Astrocyte of the spinal cord (primary cell): ENCODE measurements at regions not wholly inside any gene's neighbourhood (a gene's known extent, or its start where the extent isn't known, plus 50 kb on each side); places are given as distances from the start of the nearest gene placed in this dataset.
"Not testable (repeated sequence)": the region's sequence is repeated elsewhere in the genome, so short reads cannot be mapped to it uniquely, and the experiment has no call there.

Source experiments
- DNase-seq: peaks from one replicate; pipeline ENCODE4 v3.0.0; 2011; ENCODE audit warnings: low read depth, low spot score
- H3K4me3 ChIP-seq: 2 replicates; pipeline ENCODE4 v1.5.1; 2011; ENCODE audit warnings: low read depth, mild to moderate bottlenecking, low read length, moderate library complexity
- CTCF ChIP-seq: IDR thresholded peaks from 2 replicates; pipeline ENCODE4 v1.5.1; 2012; ENCODE audit warnings: low read depth, mild to moderate bottlenecking, low read length, inconsistent platforms
- in situ Hi-C: cut with HindIII; loops from 2 replicates; pipeline ENCODE4 v1.10.0; 2017; ENCODE audit warnings: low sequenced_read_pairs

DNA sequence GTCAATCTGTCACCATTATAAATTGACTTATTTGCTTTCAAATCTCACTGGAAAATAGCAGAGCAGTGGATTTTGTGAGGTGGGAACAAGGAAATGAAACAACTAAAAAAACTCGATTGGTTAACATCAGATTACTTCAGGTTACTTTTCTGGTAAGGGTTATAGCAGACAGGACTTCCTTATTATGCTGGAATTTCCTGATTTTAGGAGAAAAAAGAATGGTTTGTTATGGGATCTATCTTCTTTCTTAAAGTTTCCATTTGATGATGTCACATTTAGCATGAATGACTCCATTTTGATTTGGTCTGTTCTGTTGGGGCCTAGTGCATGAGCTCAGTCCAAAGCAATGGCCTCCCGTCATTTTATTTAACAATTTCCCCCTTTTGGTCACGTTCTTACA, 210.6 kb downstream of the KCNJ2 start:
- no peak for DNase-seq
- TF ChIP-seq CTCF, result no peak
- no peak overlapping the region for H3K4me3 ChIP-seq
- in situ Hi-C loops, result no loop called here

GRCh38 chr17:70381916-70382315, 212.6 kb downstream of the KCNJ2 start:
- H3K4me3 ChIP-seq, in situ Hi-C loops, DNase-seq: not testable (repeated sequence)

GRCh38 chr17:70388326-70388725, 219.0 kb downstream of the KCNJ2 start:
- in situ Hi-C loops, result no loop called here
- no peak for TF ChIP-seq CTCF
- no peak for DNase-seq
- no peak overlapping the region for H3K4me3 ChIP-seq

- DNase-seq, in situ Hi-C loops, H3K4me3 ChIP-seq: not testable (repeated sequence)
Observed at GRCh38 chr17:70389232-70389757, 220.0 kb downstream of the KCNJ2 start.

DNA sequence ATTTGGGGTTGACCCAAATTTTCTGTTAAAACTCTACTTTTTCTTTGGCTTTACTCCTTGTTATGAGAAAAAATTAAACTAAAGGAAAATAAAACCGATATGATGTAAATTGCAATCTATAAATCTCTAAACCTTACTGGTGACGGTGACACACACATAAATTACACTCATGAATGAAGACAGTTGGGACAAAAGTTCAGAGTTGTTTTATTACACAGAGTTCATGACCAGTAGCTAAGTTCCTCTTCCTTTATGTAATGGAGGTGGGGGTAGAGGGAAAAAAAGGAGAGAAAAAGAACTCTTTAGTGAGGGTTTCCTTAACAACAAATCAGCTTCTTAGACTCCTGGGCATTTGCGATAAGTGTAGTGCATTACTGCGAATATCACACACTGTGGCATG, 220.7 kb downstream of the KCNJ2 start:
- no peak for DNase-seq
- no peak for TF ChIP-seq CTCF
- in situ Hi-C loops, result no loop called here
- H3K4me3 ChIP-seq, result no peak overlapping the region

DNA sequence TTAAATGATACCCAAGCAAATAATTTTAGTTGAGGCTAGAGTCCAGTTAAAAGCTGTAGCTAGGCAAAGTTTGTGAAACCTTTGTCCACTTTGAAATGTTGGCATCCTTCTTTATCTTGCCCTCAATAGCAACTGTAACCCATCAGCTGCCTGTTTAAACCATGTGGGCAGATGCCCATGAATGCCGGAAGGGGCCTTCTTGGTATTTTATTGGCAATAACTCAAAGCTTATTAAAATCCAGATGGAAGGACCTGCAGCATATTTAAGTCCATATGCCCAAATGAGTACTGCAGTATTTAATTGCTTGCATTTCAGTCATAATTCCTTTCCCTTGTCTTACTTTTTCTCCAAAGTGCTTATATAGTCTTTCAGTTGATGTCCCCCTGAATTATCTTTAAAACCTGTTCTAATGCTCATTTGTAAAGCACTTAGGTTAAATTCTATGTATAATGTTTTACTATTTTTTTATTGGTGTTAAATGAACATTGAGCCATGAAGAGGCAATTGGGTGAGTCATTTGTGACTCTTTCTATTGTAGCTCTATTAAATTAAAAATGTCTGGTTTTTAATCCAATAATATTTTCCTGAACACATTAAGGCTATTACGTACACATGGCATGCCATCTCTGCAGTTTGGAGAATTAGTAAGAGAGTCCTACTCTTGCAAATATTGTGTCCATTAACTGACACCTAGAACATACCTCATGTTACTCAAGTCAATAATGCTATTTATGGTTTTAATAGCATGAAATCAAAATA, 225.3 kb downstream of the KCNJ2 start:
- no peak for TF ChIP-seq CTCF
- no peak for DNase-seq
- in situ Hi-C loops, result no loop called here
- H3K4me3 ChIP-seq, result no peak overlapping the region

DNA sequence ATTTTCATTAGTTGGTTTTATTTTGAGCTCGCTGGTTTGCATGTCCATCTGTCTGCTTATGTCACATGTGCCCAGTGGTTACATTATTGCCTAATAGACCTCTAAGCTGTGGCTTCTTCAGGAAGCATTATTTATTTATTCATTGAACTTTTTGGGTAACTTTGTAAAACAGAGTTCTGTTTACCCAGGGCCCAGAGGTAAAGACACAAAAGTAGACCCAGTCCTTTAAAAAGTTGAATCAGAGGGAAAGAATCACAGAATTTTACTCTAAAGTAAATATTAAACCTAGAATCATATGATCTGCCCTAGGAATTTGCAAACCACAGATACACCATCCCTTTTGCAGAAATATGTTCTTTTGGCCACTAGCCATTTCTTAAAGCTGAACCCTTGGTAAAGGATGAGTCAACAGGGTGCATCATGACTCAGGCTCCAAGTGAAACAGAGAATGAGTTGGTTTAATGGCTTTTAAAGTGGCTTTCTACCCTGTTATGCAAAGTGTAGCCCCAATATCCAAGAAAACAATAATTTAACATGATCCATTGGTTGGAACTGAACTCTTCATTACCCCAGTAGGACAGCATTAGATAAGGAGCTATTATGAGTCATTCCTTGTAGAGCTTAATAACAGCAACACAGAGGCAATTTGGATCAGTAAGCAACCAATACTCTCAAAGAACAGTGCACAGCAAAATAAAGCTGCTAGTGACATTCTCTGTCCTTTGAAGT, 236.3 kb downstream of the KCNJ2 start:
- no peak for TF ChIP-seq CTCF
- peak; percentile 98 for DNase-seq
- in situ Hi-C loops, result no loop called here
- no peak overlapping the region for H3K4me3 ChIP-seq
